HUES64 (cell line): ENCODE measurements at regions not wholly inside any gene's neighbourhood (a gene's known extent, or its start where the extent isn't known, plus 50 kb on each side); places are given as distances from the start of the nearest gene placed in this dataset.
"Not testable (repeated sequence)": the region's sequence is repeated elsewhere in the genome, so short reads cannot be mapped to it uniquely, and the experiment has no call there.

Source experiments
- H3K27ac ChIP-seq: 2 replicates; pipeline ENCODE4 v1.7.0; 2013; ENCODE audit warnings: low read depth, low read length, inconsistent platforms
- H3K27me3 ChIP-seq: 2 replicates; pipeline ENCODE4 v1.6.1; 2013; ENCODE audit warnings: mild to moderate bottlenecking, low read length; ENCODE audit not compliant: insufficient read depth
- H3K36me3 ChIP-seq: 2 replicates; pipeline ENCODE4 v1.6.1; 2013; ENCODE audit warnings: mild to moderate bottlenecking, low read length; ENCODE audit not compliant: insufficient read depth
- H3K4me1 ChIP-seq: 2 replicates; pipeline ENCODE4 v1.6.1; 2013; ENCODE audit warnings: mild to moderate bottlenecking, low read length, moderate library complexity; ENCODE audit not compliant: insufficient read depth
- H3K4me3 ChIP-seq: 2 replicates; pipeline ENCODE4 v1.5.1; 2013; ENCODE audit warnings: mild to moderate bottlenecking, low read length, moderate library complexity
- H3K9ac ChIP-seq: 2 replicates; pipeline ENCODE4 v1.6.1; 2013; ENCODE audit warnings: mild to moderate bottlenecking, low read depth, low read length
- H3K9me3 ChIP-seq: 2 replicates; pipeline ENCODE4 v1.6.1; 2013; ENCODE audit warnings: low read depth, low read length; ENCODE audit not compliant: insufficient read depth
- WGBS: fragments of 150-250, 120-280 bp; methylation state at CpG from one replicate; pipeline ENCODE4 v1.1.7; 2013; ENCODE audit warnings: missing lambda C conversion rate; 5-methylcytosine and 5-hydroxymethylcytosine counted together

DNA sequence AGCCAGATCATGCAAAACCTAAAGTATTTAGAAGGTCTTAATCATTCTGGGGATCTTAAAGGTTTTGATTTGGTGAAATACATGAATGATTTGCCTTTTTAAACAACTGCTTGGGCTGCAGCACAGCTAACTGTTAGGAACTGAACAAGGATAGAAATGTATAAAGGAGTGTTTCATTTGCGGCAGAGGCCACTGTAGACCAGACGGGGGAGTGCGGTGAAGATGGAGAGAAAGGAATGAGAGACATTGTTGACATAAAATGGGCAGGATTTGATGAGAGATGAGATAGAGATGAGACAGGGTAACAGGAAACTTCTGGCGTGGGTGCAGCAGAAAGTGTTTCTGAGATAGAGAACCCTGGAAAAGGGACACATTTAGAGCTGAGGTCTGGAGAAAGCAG lies 308.1 kb downstream of the TMX3 start:
- Histone ChIP-seq H3K36me3 (no peaks in the 10 kb centered on the region), H3K27ac (no peak overlapping the region), H3K4me3 (no peak overlapping the region), H3K9me3 (no peaks in the 10 kb centered on the region), H3K9ac (no peak overlapping the region), H3K27me3 (no peaks in the 10 kb centered on the region), H3K4me1 (no peaks in the 10 kb centered on the region)
- whole genome bisulfite sequencing, result 92% methylated on average over 4 of the region's 4 CpGs

DNA sequence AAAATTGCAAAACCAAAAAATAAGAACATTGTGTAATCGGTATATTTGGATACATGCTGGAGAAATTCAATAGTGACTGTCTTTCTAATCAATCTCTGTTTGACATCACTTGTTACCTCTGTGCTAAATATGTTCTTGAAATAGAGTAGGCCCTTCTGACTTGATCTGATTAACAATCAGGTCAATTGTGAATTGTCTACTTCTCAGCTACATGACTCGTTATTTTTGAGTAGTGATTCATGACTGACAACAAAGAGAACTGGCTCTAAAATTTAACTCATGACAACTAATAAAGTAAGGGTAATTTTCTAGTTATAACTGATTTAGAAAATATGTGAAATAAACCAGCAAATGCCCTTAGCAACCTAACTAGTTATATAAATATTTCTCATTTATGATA lies 312.1 kb downstream of the TMX3 start:
- Histone ChIP-seq H3K36me3 (no peaks in the 10 kb centered on the region), H3K4me3 (no peak overlapping the region), H3K9ac (no peak overlapping the region), H3K27me3 (no peaks in the 10 kb centered on the region), H3K4me1 (no peaks in the 10 kb centered on the region), H3K9me3 (no peaks in the 10 kb centered on the region), H3K27ac (no peak overlapping the region)
- WGBS, result 78% methylated on average over 1 of the region's 2 CpGs

DNA sequence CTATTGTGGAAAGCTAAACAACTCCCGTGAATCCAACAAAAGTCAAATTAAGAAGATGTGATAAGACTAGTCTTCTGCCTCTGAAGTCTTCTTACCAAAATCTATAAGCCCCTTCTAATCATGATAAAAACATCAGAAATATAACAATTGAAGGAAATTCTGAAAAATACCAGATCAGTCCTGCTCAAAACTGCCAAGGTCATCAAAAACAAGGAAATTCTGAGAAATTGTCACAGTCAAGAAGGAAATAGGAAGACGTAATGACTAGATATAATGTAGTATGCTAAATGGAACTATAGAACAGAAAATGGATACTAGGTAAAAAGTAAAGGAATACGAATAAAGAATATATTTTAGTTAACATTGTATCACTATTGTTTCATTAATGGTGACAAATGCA lies 314.0 kb downstream of the TMX3 start:
- H3K4me3 ChIP-seq, result no peak overlapping the region
- H3K27ac ChIP-seq, result no peak overlapping the region
- H3K9me3 ChIP-seq, result no peaks in the 10 kb centered on the region
- no peaks in the 10 kb centered on the region for H3K36me3 ChIP-seq
- no peaks in the 10 kb centered on the region for H3K27me3 ChIP-seq
- no peak overlapping the region for H3K9ac ChIP-seq
- 91% methylated on average over 1 of the region's 3 CpGs for WGBS
- no peaks in the 10 kb centered on the region for H3K4me1 ChIP-seq

DNA sequence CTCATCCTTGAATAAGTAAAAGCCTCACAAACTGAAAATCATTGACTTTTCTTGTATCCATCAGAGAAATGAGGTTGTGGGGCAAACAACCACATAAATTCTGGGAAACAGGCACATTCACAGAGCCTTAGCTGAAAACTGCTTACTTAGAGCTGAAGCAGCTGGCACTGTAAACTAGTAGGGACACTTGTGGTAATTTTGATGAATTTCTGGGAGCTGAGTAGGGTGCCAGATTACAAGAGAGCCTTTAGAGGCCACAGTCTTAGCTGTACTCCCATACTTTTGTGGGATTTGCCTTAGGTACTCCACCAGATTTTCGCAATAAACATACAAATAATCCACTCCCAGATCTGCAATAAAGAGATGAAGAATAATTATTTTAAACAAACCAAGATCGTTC lies 315.2 kb downstream of the TMX3 start:
- no peak overlapping the region for H3K4me3 ChIP-seq
- no peaks in the 10 kb centered on the region for H3K9me3 ChIP-seq
- WGBS, result no CpG with 5 or more reads among the region's 2 CpGs
- no peaks in the 10 kb centered on the region for H3K36me3 ChIP-seq
- no peak overlapping the region for H3K27ac ChIP-seq
- no peak overlapping the region for H3K9ac ChIP-seq
- no peaks in the 10 kb centered on the region for H3K4me1 ChIP-seq
- H3K27me3 ChIP-seq, result no peaks in the 10 kb centered on the region

DNA sequence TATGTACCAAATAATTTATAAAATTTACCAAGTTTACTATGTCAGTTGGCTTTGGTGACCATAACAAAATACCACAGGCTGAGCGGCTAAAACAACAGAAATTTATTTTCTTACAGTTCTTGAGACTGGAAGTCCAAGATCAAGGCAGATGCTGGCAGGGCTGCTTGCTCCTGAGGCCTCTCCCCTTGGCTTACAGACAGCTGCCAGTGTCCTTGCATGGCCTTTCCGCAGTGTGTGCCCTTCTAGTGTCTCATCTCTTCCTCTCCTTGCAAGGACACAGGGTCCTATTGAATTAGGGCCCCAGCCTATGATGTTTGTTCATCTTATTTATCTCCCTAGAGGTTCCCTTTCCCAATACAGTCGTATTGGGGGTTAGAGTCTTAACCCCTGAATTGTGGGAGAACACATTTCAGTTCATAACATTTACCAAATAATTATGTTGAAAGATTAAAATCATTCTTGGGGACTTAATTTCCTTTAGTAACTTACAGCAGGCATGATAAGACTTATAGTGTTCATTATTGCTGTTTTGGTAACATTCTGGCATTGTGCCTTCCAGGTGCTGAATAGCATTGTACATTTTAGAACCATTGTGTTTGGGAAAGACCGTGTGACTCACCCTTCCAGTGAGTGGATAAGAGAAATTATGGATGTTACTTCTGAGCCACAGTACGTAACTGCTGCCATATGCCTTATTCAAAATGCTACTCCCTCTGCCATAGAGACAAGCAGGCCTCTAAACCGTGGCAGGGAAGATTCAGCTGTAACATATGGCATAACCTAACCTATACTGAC lies 317.5 kb downstream of the TMX3 start:
- no peak overlapping the region for H3K4me3 ChIP-seq
- H3K4me1 ChIP-seq, result no peaks in the 10 kb centered on the region
- H3K27me3 ChIP-seq, result no peaks in the 10 kb centered on the region
- WGBS, result 96% methylated on average over 5 of the region's 6 CpGs
- no peaks in the 10 kb centered on the region for H3K9me3 ChIP-seq
- H3K36me3 ChIP-seq, result no peaks in the 10 kb centered on the region
- no peak overlapping the region for H3K9ac ChIP-seq
- no peak overlapping the region for H3K27ac ChIP-seq

DNA sequence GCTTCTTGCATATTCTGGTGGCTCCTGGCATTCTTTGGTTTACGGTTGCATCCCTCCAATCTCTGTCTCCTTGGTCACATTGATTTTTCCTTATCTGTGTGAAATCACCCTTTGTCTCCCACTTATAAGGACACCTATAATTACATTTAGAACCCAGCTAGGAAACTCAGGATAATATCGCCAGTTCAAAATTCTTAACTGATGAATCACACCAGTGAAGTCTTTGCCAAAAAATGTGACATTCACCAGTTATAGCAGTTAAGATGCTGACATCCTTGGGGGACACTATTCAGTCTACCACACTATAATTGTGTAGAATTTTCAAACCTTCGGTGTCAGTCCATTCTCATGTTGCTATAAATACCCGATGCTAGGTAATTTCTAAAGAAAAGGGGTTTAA lies 320.2 kb downstream of the TMX3 start:
- no peak overlapping the region for H3K9ac ChIP-seq
- H3K36me3 ChIP-seq, result no peaks in the 10 kb centered on the region
- H3K27me3 ChIP-seq, result no peaks in the 10 kb centered on the region
- H3K4me1 ChIP-seq, result no peaks in the 10 kb centered on the region
- no peak overlapping the region for H3K4me3 ChIP-seq
- no peak overlapping the region for H3K27ac ChIP-seq
- H3K9me3 ChIP-seq, result no peaks in the 10 kb centered on the region
- WGBS, result 97% methylated on average over 4 of the region's 4 CpGs

DNA sequence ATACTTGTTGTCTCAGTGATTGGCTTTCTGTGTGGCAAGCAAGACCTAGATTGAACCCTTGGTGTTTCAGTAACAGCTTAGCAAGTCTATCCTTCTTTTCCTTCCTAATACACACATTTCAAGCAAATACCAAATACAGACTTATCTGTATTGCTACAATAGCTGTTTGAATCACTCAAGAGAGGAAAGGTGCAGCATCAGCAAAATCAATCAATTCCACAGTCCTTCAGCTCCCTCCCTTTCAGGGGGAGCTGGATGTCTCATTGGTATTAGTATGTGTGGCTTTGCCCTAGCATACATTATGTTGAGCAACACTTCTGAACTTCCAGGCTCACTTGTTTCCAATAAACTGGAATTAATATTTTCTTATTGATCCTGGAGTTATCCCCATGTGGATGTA lies 323.1 kb downstream of the TMX3 start:
- no peaks in the 10 kb centered on the region for H3K27me3 ChIP-seq
- H3K4me3 ChIP-seq, result no peak overlapping the region
- H3K9me3 ChIP-seq, result no peaks in the 10 kb centered on the region
- no peaks in the 10 kb centered on the region for H3K4me1 ChIP-seq
- no peaks in the 10 kb centered on the region for H3K36me3 ChIP-seq
- no peak overlapping the region for H3K9ac ChIP-seq
- no peak overlapping the region for H3K27ac ChIP-seq

- Histone ChIP-seq H3K9ac (no peak overlapping the region), H3K36me3 (no peaks in the 10 kb centered on the region), H3K27ac (no peak overlapping the region), H3K9me3 (no peaks in the 10 kb centered on the region), H3K27me3 (no peaks in the 10 kb centered on the region), H3K4me1 (no peaks in the 10 kb centered on the region), H3K4me3 (no peak overlapping the region)
Observed at GRCh38 chr18:68387246-68387645, 327.7 kb downstream of the TMX3 start.

GRCh38 chr18:68383979-68384378 lies 330.9 kb downstream of the TMX3 start:
- H3K4me3 ChIP-seq, H3K4me1 ChIP-seq, H3K27ac ChIP-seq, H3K36me3 ChIP-seq, H3K9ac ChIP-seq, H3K27me3 ChIP-seq, H3K9me3 ChIP-seq: not testable (repeated sequence)
- WGBS, result 91% methylated on average over 1 of the region's 1 CpG

DNA sequence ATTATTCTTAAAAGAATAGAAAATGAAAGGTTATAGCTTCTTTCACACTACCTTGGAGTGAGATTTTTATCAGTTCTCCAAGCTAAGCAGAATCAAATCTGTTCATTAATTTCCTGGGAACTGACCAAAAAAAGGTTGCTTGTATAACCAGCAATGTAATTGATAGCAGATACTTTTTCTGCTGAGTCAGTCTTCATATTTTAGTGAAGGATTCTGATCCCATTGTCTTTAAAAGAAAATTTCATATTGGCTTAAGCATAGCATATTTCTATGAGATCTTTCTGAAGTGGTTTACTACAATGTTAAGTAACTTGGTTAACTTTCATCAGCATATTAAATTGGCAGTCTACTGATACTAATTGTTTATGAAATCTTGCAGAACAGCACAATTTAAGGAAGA lies 338.0 kb downstream of the TMX3 start:
- Histone ChIP-seq H3K36me3 (no peaks in the 10 kb centered on the region), H3K9me3 (no peaks in the 10 kb centered on the region), H3K4me1 (no peaks in the 10 kb centered on the region), H3K27me3 (no peaks in the 10 kb centered on the region), H3K27ac (no peak overlapping the region), H3K9ac (no peak overlapping the region), H3K4me3 (no peak overlapping the region)

GRCh38 chr18:68362907-68363306 lies 352.0 kb downstream of the TMX3 start:
- H3K27me3 ChIP-seq, result no peaks in the 10 kb centered on the region
- no peak overlapping the region for H3K4me3 ChIP-seq
- no peaks in the 10 kb centered on the region for H3K36me3 ChIP-seq
- H3K4me1 ChIP-seq, result no peaks in the 10 kb centered on the region
- H3K27ac ChIP-seq, result no peak overlapping the region
- 94% methylated on average over 5 of the region's 5 CpGs for WGBS
- peaks cover 26% of the 10 kb centered on the region for H3K9me3 ChIP-seq
- H3K9ac ChIP-seq, result no peak overlapping the region

DNA sequence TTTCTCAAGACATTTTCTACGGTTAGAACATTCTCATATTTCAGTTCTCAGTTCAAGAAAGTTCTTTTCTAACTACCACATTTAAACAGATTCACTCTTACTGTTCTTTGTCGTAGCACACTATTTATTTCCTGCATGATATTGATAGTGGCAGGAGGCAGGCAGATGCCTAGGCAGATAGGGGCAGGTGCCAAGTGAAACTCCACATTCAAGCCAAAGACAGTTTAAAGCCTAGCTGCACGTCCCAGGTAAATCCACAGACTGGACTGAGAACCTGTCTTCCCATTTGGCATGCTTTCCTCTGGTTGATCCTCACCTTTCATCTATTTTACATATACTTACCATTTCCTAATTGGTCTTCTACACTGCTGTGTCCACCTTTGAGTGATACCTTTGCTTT lies 359.3 kb downstream of the TMX3 start:
- Histone ChIP-seq H3K4me1 (no peaks in the 10 kb centered on the region), H3K9ac (no peak overlapping the region), H3K36me3 (no peaks in the 10 kb centered on the region), H3K27ac (no peak overlapping the region), H3K4me3 (no peak overlapping the region), H3K9me3 (peaks cover 35% of the 10 kb centered on the region), H3K27me3 (no peaks in the 10 kb centered on the region)
- 61% methylated on average over 3 of the region's 3 CpGs for WGBS
